ENCODE measurements at regions not wholly inside any gene's neighbourhood (a gene's known extent, or its start where the extent isn't known, plus 50 kb on each side); places are given as distances from the start of the nearest gene placed in this dataset.
"Not testable (repeated sequence)": the region's sequence is repeated elsewhere in the genome, so short reads cannot be mapped to it uniquely, and the experiment has no call there.

DNA sequence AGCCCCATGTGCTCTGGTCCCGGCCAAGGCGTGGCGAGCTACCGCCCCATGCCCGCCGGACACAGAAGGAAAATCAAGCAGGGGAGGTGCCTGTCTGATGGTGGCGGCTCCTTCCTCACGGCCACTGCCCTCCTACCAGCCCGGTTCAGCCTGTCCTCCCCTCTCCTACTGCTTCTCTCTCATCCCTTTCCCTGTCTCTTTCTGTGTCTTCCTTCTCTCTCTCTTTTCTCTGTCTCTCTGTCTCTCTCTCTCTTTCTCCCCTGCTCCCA lies 279.1 kb downstream of the ASMT start:
- no peak overlapping the region for H3K27ac Mint-ChIP-seq (ENCODE audit: low read depth)
- no peak for DNase-seq (ENCODE audit: low spot score in 2 of 2)
- no peaks in the 10 kb centered on the region for H3K36me3 Mint-ChIP-seq (ENCODE audit: insufficient read depth)
- H3K27me3 Mint-ChIP-seq, result peaks cover 4% of the 10 kb centered on the region
- no peaks in the 10 kb centered on the region for H3K4me1 Mint-ChIP-seq
- no peak overlapping the region for H3K4me3 Mint-ChIP-seq
- ATAC-seq (replicated peaks; ENCODE audit: extremely low read depth, poor library complexity, severe bottlenecking), result no peak
- no peaks in the 10 kb centered on the region for H3K9me3 Mint-ChIP-seq

DNA sequence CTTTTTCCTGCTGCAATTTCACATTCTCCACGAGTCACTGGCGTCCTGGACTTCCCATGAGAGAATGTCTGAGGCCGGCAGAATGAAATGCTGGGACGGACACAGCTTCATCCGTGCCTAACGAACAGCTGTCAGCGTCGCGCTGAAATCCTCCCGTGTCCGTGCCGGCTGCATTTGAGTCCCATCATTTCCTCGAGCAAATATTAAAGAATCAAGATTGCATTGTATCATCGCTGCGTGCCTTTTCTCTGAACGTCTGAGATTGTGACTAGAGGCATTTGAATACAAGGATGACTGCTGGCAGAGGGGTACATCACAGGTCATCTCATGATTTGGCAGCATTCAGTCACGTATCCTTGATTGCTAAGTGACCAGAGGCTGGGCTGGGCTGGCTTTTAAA lies 279.9 kb downstream of the ASMT start:
- ATAC-seq (replicated peaks; ENCODE audit: extremely low read depth, poor library complexity, severe bottlenecking) (no peak), DNase-seq (ENCODE audit: low spot score in 2 of 2) (no peak)
- H3K27ac Mint-ChIP-seq (ENCODE audit: low read depth), result no peak overlapping the region
- no peak overlapping the region for H3K4me3 Mint-ChIP-seq
- peaks cover 2% of the 10 kb centered on the region for H3K36me3 Mint-ChIP-seq (ENCODE audit: insufficient read depth)
- no peaks in the 10 kb centered on the region for H3K9me3 Mint-ChIP-seq
- no peaks in the 10 kb centered on the region for H3K27me3 Mint-ChIP-seq
- no peaks in the 10 kb centered on the region for H3K4me1 Mint-ChIP-seq

DNA sequence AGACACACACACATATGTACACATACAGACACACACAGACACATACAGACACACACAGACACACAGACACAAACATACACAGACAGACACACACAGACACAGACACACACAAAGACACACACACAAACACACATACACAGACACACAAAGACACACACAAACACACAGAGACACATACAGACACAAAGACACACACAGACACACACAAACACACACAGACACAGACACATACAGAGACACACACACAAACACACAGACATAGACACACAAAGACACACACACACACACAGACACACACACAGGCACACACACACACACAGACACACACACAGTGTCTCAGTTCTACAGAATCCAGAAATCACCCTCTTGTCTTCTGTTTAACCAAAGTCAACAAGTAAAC lies 280.7 kb downstream of the ASMT start:
- ATAC-seq (replicated peaks; ENCODE audit: extremely low read depth, poor library complexity, severe bottlenecking), result no peak
- Mint-ChIP-seq H3K9me3 (no peaks in the 10 kb centered on the region), H3K4me1 (no peaks in the 10 kb centered on the region), H3K27ac (ENCODE audit: low read depth) (no peak overlapping the region), H3K4me3 (no peak overlapping the region), H3K36me3 (ENCODE audit: insufficient read depth) (peaks cover 2% of the 10 kb centered on the region), H3K27me3 (no peaks in the 10 kb centered on the region)
- DNase-seq (ENCODE audit: low spot score in 2 of 2), result no peak

DNA sequence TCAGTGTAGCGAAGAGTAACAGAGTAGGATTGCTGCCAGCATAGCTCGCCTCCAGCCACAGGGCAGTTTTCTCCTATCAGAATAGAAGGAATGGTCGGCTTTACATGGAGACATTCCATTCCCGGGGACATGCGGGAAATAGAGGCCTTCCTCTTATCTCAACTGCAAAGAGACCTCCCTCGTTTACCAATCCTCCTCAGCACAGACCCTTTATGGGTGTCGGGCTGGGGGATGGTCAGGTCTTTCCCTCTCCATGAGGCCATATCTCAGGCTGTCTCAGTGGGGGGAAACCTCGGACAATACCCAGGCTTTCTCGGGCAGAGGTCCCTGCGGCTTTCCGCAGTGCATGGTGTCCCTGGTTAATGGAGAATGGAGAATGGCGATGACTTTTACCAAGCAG lies 285.0 kb downstream of the ASMT start:
- Mint-ChIP-seq H3K27me3 (no peaks in the 10 kb centered on the region), H3K9me3 (no peaks in the 10 kb centered on the region), H3K4me3 (no peak overlapping the region), H3K27ac (ENCODE audit: low read depth) (no peak overlapping the region), H3K36me3 (ENCODE audit: insufficient read depth) (peaks cover 2% of the 10 kb centered on the region), H3K4me1 (no peaks in the 10 kb centered on the region)
- DNase-seq (ENCODE audit: low spot score in 2 of 2) (no peak), ATAC-seq (replicated peaks; ENCODE audit: extremely low read depth, poor library complexity, severe bottlenecking) (no peak)

DNA sequence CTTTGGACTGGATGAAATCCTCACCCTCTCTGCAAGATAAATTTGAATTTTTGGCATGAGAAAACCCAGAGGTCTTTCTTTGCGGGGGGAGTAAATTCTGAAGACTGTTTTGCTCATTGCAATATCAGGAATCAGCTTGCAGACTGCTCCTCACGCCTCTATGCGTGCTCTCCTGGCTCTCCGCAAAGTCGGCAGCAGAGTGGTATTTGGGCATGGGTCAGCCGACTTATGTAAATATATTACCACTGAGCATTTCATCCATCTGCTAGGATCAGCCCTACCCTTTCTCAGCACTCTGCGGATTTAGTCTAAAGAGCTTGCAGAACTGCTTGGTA lies 288.0 kb downstream of the ASMT start:
- no peak for DNase-seq (ENCODE audit: low spot score in 2 of 2)
- H3K36me3 Mint-ChIP-seq (ENCODE audit: insufficient read depth), result peaks cover 2% of the 10 kb centered on the region

DNA sequence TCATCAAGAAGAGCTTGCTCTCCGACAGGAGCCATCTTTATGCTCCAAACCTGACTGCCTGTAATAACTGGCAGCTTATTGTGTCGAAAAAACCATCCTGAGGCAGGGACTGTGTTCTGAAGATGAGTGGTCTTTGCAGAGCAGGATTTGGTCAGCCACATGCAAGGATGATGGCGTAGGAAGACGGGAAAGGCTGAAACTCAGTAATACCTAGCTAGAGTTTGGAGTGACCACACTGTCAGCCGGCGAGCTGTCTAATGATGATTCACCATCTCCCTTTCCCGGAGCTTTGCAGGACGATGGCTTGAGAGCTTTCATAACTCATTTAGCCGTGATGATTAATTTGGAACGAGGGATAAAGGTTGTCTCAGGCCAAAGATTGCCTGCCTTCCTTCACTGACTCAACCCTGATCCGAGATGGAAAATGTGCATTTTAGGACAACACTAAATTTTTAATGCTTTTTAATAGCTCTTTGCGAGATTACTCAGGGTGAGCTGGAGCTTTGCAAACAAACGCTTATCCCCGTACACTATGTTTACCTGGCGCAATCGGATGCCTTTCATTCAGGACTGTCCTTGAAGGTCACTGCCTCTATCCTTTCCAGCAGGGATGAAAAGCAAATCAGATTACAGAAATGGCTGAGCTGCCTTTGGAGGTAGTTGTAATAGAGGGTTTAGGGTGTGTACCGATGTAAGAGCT lies 288.5 kb downstream of the ASMT start:
- Mint-ChIP-seq H3K4me3 (no peak overlapping the region), H3K36me3 (ENCODE audit: insufficient read depth) (peaks cover 2% of the 10 kb centered on the region), H3K9me3 (no peaks in the 10 kb centered on the region), H3K4me1 (no peaks in the 10 kb centered on the region), H3K27ac (ENCODE audit: low read depth) (no peak overlapping the region), H3K27me3 (no peaks in the 10 kb centered on the region)
- DNase-seq (ENCODE audit: low spot score in 2 of 2), result no peak
- no peak for ATAC-seq (replicated peaks; ENCODE audit: extremely low read depth, poor library complexity, severe bottlenecking)

More for the DNA sequence above, 288.0 kb downstream of the ASMT start:
- Mint-ChIP-seq H3K27ac (ENCODE audit: low read depth) (no peak overlapping the region), H3K4me3 (no peak overlapping the region), H3K4me1 (no peaks in the 10 kb centered on the region), H3K27me3 (no peaks in the 10 kb centered on the region), H3K9me3 (no peaks in the 10 kb centered on the region)
- ATAC-seq (replicated peaks; ENCODE audit: extremely low read depth, poor library complexity, severe bottlenecking), result no peak

DNA sequence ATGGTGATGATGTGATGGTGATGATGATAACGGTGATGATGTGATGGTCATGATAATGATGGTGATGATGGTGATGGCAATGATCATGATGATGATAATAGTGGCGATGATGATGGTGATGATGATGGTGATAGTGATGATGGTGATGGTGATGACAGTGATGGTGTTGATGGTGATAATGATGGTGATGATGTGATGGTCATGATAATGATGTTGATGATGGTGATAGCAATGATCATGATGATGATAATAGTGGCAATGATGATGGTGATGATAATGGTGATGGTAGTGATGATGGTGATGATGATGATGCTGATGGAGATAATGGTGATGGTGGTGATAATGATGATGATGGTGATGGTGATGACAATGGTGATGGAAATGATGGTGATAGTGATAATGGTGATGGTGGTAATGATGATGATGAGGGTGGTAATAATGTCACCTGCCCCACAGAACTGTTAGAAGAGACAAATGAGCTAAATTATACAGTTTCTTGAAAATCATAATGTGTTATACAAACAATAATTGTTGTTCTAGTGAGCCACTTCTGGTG lies 289.9 kb downstream of the ASMT start:
- Mint-ChIP-seq H3K9me3 (no peaks in the 10 kb centered on the region), H3K4me1 (no peaks in the 10 kb centered on the region), H3K27me3 (no peaks in the 10 kb centered on the region), H3K4me3 (no peak overlapping the region), H3K27ac (ENCODE audit: low read depth) (no peak overlapping the region), H3K36me3 (ENCODE audit: insufficient read depth) (no peaks in the 10 kb centered on the region)
- ATAC-seq (replicated peaks; ENCODE audit: extremely low read depth, poor library complexity, severe bottlenecking), result no peak
- no peak for DNase-seq (ENCODE audit: low spot score in 2 of 2)

DNA sequence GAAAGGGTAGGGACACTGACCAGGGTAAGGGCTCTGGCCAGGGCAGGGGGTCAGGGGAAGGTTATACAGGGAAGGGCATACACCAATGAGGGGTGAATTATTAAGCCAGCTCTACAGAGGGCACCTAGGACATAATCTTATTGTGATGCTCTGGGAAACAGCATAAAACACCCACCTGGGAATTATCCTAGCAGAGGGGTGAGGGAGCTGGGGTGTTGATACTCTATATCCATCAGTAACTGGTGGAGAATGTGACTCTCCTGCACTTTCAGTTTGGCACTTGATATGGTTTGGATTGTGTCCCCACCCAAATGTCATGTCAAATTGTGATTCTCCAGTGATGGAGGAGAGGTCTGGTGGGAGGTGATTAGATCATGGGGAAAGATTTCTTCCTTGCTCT lies 291.2 kb downstream of the ASMT start:
- Mint-ChIP-seq H3K9me3 (peaks cover 7% of the 10 kb centered on the region), H3K27me3 (no peaks in the 10 kb centered on the region), H3K4me3 (no peak overlapping the region), H3K36me3 (ENCODE audit: insufficient read depth) (no peaks in the 10 kb centered on the region), H3K27ac (ENCODE audit: low read depth) (no peak overlapping the region), H3K4me1 (no peaks in the 10 kb centered on the region)
- DNase-seq (ENCODE audit: low spot score in 2 of 2) (no peak), ATAC-seq (replicated peaks; ENCODE audit: extremely low read depth, poor library complexity, severe bottlenecking) (no peak)

DNA sequence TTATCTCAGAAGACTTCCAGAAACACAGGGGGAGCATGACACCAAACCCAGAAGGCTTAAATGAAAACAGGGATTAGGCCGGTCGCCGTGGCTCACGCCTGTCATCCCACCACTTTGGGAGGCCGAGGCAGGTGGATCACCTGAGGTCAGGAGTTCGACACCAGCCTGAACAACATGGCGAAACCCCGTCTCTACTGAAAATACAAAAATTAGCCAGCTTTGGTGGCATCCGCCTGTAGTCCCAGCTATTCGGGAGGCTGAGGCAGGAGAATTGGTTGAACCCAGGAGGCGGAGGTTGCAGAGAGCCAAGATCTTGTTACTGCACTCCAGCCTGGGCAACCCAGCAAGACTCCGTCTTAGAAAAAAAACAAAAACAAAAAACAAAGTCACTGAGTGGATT lies 294.1 kb downstream of the ASMT start:
- H3K36me3 Mint-ChIP-seq (ENCODE audit: insufficient read depth); H3K4me1 Mint-ChIP-seq; ATAC-seq (replicated peaks; ENCODE audit: extremely low read depth, poor library complexity, severe bottlenecking); H3K27ac Mint-ChIP-seq (ENCODE audit: low read depth); H3K4me3 Mint-ChIP-seq; H3K27me3 Mint-ChIP-seq; DNase-seq (ENCODE audit: low spot score in 2 of 2): not testable (repeated sequence)
- H3K9me3 Mint-ChIP-seq, result peaks cover 13% of the 10 kb centered on the region

DNA sequence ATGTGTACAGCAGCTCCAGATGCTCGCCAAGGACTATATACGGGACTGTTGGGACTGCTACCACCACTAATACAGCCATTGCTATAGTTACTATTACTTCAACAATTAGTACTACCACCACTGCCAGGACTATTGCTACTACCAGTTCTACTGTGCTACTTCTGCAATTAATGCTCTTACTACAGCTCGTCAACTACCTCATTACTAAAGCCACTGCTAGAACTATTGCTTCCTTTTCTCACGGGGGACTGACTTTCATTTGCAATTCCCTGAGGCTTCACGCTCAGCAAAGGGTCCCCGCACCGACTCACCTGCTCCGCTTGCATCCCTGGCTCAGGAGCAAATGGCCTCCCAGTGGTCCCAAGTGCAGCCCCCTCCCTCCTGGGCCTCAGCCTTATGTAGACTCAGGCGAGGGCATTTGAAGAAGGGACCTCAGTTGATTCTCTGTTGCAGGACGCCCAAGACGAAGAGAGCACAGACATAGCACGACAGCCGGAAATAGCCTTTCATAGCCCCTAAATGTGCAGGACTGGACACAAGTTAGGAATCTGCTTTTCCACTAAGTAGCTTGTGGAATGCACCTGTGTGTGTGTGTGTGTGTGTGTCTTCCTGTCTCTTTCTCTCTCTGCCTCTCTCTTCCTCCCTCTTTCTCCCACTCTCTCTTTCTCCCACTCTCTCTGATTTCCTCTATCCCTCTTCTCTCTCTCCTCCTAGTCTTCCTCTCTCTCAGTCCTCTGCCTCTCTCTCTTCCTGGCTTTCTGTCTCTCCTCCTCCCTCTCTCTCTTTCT lies 294.8 kb downstream of the ASMT start:
- H3K36me3 Mint-ChIP-seq (ENCODE audit: insufficient read depth), result no peaks in the 10 kb centered on the region
- no peaks in the 10 kb centered on the region for H3K4me1 Mint-ChIP-seq
- no peaks in the 10 kb centered on the region for H3K27me3 Mint-ChIP-seq
- no peak for DNase-seq (ENCODE audit: low spot score in 2 of 2)
- H3K27ac Mint-ChIP-seq (ENCODE audit: low read depth), result no peak overlapping the region
- H3K9me3 Mint-ChIP-seq, result peaks cover 13% of the 10 kb centered on the region
- no peak for ATAC-seq (replicated peaks; ENCODE audit: extremely low read depth, poor library complexity, severe bottlenecking)
- H3K4me3 Mint-ChIP-seq, result no peak overlapping the region

DNA sequence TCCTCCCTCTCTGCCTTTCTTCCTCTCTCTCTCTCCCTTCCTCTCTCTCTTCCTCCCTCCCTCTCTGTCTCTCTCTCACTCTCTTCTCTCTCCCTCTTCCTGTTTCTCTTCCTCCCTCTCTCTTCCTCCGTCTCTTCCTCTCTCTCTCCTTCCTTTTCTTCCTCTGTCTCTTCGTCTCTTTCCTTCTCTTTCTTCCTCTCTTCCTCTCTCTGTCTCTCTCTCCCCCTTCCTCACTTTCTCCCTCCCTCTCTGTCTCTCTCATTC lies 295.3 kb downstream of the ASMT start:
- Mint-ChIP-seq H3K4me1 (no peaks in the 10 kb centered on the region), H3K27me3 (no peaks in the 10 kb centered on the region), H3K9me3 (peaks cover 13% of the 10 kb centered on the region), H3K27ac (ENCODE audit: low read depth) (no peak overlapping the region), H3K4me3 (no peak overlapping the region), H3K36me3 (ENCODE audit: insufficient read depth) (no peaks in the 10 kb centered on the region)
- ATAC-seq (replicated peaks; ENCODE audit: extremely low read depth, poor library complexity, severe bottlenecking), result no peak
- no peak for DNase-seq (ENCODE audit: low spot score in 2 of 2)

DNA sequence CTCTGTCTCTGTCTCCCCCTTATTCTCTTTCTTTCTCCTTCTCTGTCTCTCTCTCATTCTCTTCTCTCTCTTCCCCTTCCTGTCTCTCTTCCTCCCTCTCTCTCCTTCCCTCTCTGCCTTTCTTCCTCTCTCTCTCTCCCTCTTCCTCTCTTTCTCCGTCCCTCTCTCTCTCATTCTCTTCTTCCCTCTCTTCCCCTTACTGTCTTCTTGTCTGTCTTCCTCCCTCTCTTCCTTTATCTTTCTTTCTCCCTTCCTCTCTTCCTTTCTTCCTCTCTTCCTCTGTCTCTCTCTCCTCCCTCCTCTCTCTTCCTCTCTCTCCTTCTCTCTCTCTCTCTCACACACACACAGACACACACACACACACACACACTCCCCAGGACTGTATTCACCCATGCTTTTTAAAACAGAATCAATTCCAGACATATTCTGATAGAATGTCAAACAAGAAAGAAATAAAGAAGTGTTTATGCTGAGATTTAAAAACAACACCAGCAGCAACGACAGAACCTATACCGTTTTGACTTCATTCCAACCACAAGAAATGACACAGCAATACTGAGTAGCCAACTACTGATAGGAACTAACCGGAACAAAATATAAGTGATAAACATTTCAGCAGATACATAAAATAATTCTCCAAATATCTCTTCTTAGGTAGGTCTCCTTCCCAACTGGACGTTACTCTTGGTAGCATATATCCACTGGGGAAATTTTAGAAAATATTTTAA lies 296.7 kb downstream of the ASMT start:
- H3K4me1 Mint-ChIP-seq, result no peaks in the 10 kb centered on the region
- no peaks in the 10 kb centered on the region for H3K36me3 Mint-ChIP-seq (ENCODE audit: insufficient read depth)
- H3K27me3 Mint-ChIP-seq, result no peaks in the 10 kb centered on the region
- H3K27ac Mint-ChIP-seq (ENCODE audit: low read depth), result no peak overlapping the region
- H3K9me3 Mint-ChIP-seq, result peaks cover 18% of the 10 kb centered on the region
- ATAC-seq (replicated peaks; ENCODE audit: extremely low read depth, poor library complexity, severe bottlenecking), result no peak
- DNase-seq (ENCODE audit: low spot score in 2 of 2), result no peak
- no peak overlapping the region for H3K4me3 Mint-ChIP-seq

DNA sequence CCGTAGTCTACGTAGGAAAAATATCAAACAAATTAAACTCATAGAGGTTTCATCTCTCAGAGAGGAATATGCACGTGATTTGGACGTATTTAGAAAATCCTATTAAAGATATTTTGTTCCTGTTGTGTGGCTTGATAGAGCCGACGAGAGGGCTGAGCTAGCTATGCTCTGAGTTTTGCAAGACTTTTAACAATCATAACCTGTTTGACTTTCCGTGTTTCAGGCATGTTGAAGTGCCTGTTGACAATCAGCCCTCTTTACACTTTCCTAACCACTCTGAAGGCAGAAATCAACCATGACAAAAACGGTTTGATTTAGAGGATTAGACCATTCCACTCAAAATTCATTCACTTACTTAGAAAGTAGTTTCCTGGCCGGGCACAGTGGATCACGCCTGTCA lies 297.3 kb downstream of the ASMT start:
- Mint-ChIP-seq H3K4me3 (no peak overlapping the region), H3K4me1 (no peaks in the 10 kb centered on the region), H3K27ac (ENCODE audit: low read depth) (no peak overlapping the region), H3K36me3 (ENCODE audit: insufficient read depth) (no peaks in the 10 kb centered on the region), H3K9me3 (peaks cover 18% of the 10 kb centered on the region), H3K27me3 (no peaks in the 10 kb centered on the region)
- DNase-seq (ENCODE audit: low spot score in 2 of 2) (no peak), ATAC-seq (replicated peaks; ENCODE audit: extremely low read depth, poor library complexity, severe bottlenecking) (no peak)

All from central memory CD8-positive, alpha-beta T cell (primary cell).